Chondrocyte (in vitro differentiated cells): ENCODE measurements at regions not wholly inside any gene's neighbourhood (a gene's known extent, or its start where the extent isn't known, plus 50 kb on each side); places are given as distances from the start of the nearest gene placed in this dataset.
"Not testable (repeated sequence)": the region's sequence is repeated elsewhere in the genome, so short reads cannot be mapped to it uniquely, and the experiment has no call there.

ENCODE experiments used
- DNase-seq: peaks from one replicate; pipeline ENCODE4 v3.0.0; 2021; ENCODE audit warnings: mixed read lengths, low spot score
- H3K27ac Mint-ChIP-seq: one replicate; pipeline ENCODE4 v1.8.0; 2021; ENCODE audit warnings: mild to moderate bottlenecking, moderate library complexity, mixed read lengths; ENCODE audit not compliant: unreplicated experiment
- H3K27me3 Mint-ChIP-seq: 2 replicates; pipeline ENCODE4 v1.8.0; 2021; ENCODE audit warnings: low read depth, mixed read lengths
- H3K36me3 Mint-ChIP-seq: 2 replicates; pipeline ENCODE4 v1.8.0; 2021; ENCODE audit warnings: low read depth, mixed read lengths
- H3K4me1 Mint-ChIP-seq: 2 replicates; pipeline ENCODE4 v1.8.0; 2021; ENCODE audit warnings: low read depth, mild to moderate bottlenecking, mixed read lengths
- H3K4me3 Mint-ChIP-seq: one replicate; pipeline ENCODE4 v1.8.0; 2021; ENCODE audit warnings: mild to moderate bottlenecking, moderate library complexity, mixed read lengths; ENCODE audit not compliant: unreplicated experiment
- H3K9me3 Mint-ChIP-seq: 2 replicates; pipeline ENCODE4 v1.8.0; 2021; ENCODE audit warnings: low read depth, mixed read lengths
- TF ChIP-seq, protein P1 (sequence below): fragments of 200-600 bp; sonication (generic); IDR thresholded peaks from 2 replicates; pipeline ENCODE4 v1.5.0; 2021; ENCODE audit warnings: antibody characterized with exemption, mild to moderate bottlenecking, moderate library complexity

DNA sequence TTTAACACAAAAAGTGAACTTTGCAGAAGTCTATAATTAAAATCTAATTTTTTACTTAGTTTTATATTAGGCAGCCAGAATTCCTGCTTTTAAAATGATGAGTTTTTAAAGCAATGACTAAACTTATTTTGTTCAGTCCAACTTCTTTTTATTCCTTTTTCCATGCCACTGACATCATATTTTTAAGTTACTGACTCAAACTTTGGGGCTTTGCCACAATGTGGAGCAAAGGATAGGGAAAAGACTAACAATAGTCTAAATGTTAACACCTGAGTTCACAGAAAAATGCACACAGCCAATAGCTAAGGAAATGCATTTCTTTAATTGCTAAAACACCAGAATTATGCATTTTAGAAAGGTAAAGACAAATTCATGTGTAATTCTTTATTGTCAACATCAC lies 647.6 kb upstream of the DPPA4 start:
- DNase-seq: no peak
- no peaks in the 10 kb centered on the region for H3K27me3 Mint-ChIP-seq
- no peak overlapping the region for H3K27ac Mint-ChIP-seq
- H3K9me3 Mint-ChIP-seq: no peaks in the 10 kb centered on the region
- H3K4me1 Mint-ChIP-seq: no peaks in the 10 kb centered on the region
- no peak overlapping the region for H3K4me3 Mint-ChIP-seq
- H3K36me3 Mint-ChIP-seq: no peaks in the 10 kb centered on the region
- TF ChIP-seq, protein P1, sequence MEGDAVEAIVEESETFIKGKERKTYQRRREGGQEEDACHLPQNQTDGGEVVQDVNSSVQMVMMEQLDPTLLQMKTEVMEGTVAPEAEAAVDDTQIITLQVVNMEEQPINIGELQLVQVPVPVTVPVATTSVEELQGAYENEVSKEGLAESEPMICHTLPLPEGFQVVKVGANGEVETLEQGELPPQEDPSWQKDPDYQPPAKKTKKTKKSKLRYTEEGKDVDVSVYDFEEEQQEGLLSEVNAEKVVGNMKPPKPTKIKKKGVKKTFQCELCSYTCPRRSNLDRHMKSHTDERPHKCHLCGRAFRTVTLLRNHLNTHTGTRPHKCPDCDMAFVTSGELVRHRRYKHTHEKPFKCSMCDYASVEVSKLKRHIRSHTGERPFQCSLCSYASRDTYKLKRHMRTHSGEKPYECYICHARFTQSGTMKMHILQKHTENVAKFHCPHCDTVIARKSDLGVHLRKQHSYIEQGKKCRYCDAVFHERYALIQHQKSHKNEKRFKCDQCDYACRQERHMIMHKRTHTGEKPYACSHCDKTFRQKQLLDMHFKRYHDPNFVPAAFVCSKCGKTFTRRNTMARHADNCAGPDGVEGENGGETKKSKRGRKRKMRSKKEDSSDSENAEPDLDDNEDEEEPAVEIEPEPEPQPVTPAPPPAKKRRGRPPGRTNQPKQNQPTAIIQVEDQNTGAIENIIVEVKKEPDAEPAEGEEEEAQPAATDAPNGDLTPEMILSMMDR: no peak

DNA sequence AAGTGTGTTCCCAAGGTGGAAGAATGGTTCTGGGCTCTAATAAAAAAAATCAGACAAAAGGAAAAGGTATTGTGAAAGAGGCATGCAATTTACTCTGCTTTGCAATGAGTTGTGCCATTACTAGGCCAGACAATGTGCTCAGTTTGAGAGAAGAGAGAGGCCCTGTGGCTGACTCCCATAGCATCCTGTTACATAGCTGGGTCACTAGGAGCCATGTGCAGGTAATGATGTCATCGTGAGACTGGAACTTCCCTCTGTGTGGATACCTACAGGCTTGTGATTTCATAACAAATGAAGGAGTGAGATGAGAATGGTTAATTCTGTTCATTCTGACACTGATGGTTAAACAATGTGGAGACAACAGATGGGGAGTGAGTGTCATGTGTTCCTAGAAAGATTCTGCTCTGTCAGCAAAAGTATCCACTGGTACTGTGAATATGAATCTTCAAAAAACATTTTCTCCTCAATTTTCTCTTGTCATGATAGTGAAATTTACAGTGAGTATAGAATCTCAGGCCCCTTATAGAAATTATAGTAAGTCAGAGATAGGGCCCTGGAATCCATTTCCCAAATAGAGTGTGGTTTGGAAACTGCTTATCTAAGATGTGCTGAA lies 648.7 kb upstream of the DPPA4 start:
- Mint-ChIP-seq H3K27me3 (no peaks in the 10 kb centered on the region), H3K9me3 (peaks cover 4% of the 10 kb centered on the region), H3K4me3 (no peak overlapping the region), H3K27ac (no peak overlapping the region), H3K36me3 (no peaks in the 10 kb centered on the region), H3K4me1 (no peaks in the 10 kb centered on the region)
- TF ChIP-seq, protein P1: no peak
- DNase-seq: no peak

DNA sequence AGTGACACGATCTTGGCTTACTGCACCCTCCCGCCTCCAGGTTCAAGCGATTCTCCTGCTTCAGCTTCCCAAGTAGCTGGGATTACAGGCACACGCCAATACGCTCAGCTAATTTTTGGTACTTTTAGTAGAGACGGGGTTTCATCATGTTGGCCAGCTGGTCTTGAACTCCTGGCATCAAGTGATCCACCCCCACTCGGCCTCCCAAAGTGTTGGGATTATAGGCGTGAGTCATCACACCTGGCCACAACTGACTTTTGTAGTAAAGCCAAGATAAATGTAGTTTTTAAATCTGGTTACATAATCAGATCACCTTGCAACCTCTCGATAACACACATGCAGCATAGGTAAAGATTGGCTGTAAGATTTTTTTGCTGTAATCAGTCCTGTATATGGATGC lies 657.5 kb upstream of the DPPA4 start:
- TF ChIP-seq, protein P1: no peak
- H3K27ac Mint-ChIP-seq: no peak overlapping the region
- peaks cover 1% of the 10 kb centered on the region for H3K36me3 Mint-ChIP-seq
- H3K4me1 Mint-ChIP-seq: no peaks in the 10 kb centered on the region
- DNase-seq: no peak
- no peak overlapping the region for H3K4me3 Mint-ChIP-seq
- H3K27me3 Mint-ChIP-seq: peaks cover 2% of the 10 kb centered on the region
- peaks cover 11% of the 10 kb centered on the region for H3K9me3 Mint-ChIP-seq

DNA sequence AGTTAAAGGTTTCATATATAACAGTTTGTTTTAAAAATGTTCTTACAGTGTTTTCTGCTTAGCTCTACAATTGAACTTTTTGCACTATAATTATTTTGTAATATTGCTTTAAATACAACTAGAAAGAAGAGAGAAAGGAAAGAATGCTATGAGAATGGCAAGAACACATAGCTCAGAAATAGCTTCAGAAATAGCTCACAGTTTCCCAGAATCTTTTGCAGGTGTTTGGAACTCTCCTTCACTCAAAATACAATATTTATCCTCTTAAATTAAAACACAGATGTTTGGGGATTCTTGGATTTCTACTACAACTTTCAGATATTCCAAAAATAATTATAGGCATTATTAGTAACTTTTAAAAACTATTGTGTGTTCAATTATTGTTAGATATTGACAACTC lies 658.0 kb upstream of the DPPA4 start:
- peaks cover 11% of the 10 kb centered on the region for H3K9me3 Mint-ChIP-seq

DNA sequence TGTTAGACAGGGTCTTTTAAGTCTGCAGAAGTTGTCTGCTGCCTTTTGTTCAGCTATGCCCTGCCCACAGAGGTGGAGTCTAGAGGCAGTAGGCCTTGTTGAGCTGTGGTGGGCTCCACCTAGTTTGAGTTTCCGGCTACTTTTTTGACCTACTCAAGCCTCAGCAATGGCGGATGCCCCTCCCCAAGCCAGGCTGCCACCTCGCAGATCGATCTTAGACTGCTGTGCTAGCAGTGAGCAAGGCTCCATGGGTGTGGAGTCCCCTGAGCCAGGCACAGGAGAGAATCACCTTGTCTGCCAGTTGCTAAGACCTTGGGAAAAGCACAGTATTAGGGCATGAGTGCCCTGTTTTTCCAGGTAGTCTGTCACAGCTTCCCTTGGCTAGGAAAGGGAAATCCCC lies 664.6 kb upstream of the DPPA4 start:
- H3K4me1 Mint-ChIP-seq, H3K36me3 Mint-ChIP-seq, H3K27me3 Mint-ChIP-seq, H3K4me3 Mint-ChIP-seq, H3K27ac Mint-ChIP-seq: not testable (repeated sequence)
- peak; percentile 60 for DNase-seq
- peaks cover 10% of the 10 kb centered on the region for H3K9me3 Mint-ChIP-seq

More for the DNA sequence above, 658.0 kb upstream of the DPPA4 start:
- no peaks in the 10 kb centered on the region for H3K4me1 Mint-ChIP-seq
- DNase-seq: no peak
- no peak overlapping the region for H3K27ac Mint-ChIP-seq
- H3K4me3 Mint-ChIP-seq: no peak overlapping the region
- peaks cover 2% of the 10 kb centered on the region for H3K27me3 Mint-ChIP-seq
- TF ChIP-seq, protein P1: no peak
- H3K36me3 Mint-ChIP-seq: peaks cover 1% of the 10 kb centered on the region

DNA sequence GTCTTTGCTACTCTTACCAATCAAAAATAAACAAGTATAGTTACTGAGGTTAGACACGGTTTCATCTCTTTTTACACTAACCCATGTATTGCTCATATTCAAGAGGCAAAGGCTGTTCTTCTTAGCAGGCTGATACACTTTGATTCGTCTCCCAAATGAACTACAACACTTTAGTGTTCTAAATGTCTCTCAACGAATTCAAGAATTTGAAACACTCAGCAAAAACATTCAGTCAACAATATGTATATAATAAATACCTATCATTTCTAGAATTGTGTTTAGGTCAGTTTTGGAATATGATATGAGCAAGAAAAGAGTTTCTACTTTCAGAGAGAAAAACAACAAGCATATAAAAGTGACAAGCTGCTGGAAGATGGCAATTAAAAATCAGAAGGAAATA lies 669.6 kb upstream of the DPPA4 start:
- Mint-ChIP-seq H3K4me1 (no peaks in the 10 kb centered on the region), H3K36me3 (no peaks in the 10 kb centered on the region), H3K27me3 (peaks cover 4% of the 10 kb centered on the region), H3K9me3 (no peaks in the 10 kb centered on the region), H3K27ac (no peak overlapping the region), H3K4me3 (no peak overlapping the region)
- TF ChIP-seq, protein P1: no peak
- no peak for DNase-seq
